ENCODE measurements at regions not wholly inside any gene's neighbourhood (a gene's known extent, or its start where the extent isn't known, plus 50 kb on each side); places are given as distances from the start of the nearest gene placed in this dataset.

GRCh38 chr14:43803076-43803689 is 703.9 kb downstream of the FSCB start:
- TF ChIP-seq PATZ1 (CRISPR knock-in tag; IDR thresholded peaks at IDR 0.05; ENCODE audit: borderline replicate concordance) (no peak), RARB (CRISPR knock-in tag; IDR thresholded peaks at IDR 0.05) (no peak), ZNF70 (CRISPR knock-in tag; IDR thresholded peaks at IDR 0.05) (no peak), CSRNP3 (CRISPR knock-in tag; IDR thresholded peaks at IDR 0.05) (no peak), POU6F1 (CRISPR knock-in tag; IDR thresholded peaks at IDR 0.05; ENCODE audit: borderline replicate concordance, low read depth) (no peak), GLIS3 (CRISPR knock-in tag; IDR thresholded peaks at IDR 0.05) (no peak), ZFP30 (CRISPR knock-in tag; IDR thresholded peaks at IDR 0.05) (no peak), SNAI2 (CRISPR knock-in tag; IDR thresholded peaks at IDR 0.05) (no peak), CREB5 (CRISPR knock-in tag; IDR thresholded peaks at IDR 0.05; ENCODE audit: low read depth) (no peak), TCF4 (CRISPR knock-in tag; IDR thresholded peaks at IDR 0.05; ENCODE audit: borderline replicate concordance) (no peak), ARNTL (CRISPR knock-in tag; IDR thresholded peaks at IDR 0.05; ENCODE audit: borderline replicate concordance, low read depth) (no peak)
- no peak for ATAC-seq

- no peak for ATAC-seq
- no peak for TF ChIP-seq POU6F1 (CRISPR knock-in tag; IDR thresholded peaks at IDR 0.05; ENCODE audit: borderline replicate concordance, low read depth)
- TF ChIP-seq GLIS3 (CRISPR knock-in tag; IDR thresholded peaks at IDR 0.05), result no peak
- no peak for TF ChIP-seq TSHZ2 (CRISPR knock-in tag; IDR thresholded peaks at IDR 0.05)
- no peak for TF ChIP-seq TCF4 (CRISPR knock-in tag; IDR thresholded peaks at IDR 0.05; ENCODE audit: borderline replicate concordance)
- TF ChIP-seq BACH2 (CRISPR knock-in tag; IDR thresholded peaks at IDR 0.05; ENCODE audit: borderline replicate concordance), result no peak
- no peak for TF ChIP-seq ZNF70 (CRISPR knock-in tag; IDR thresholded peaks at IDR 0.05)
- TF ChIP-seq CSRNP3 (CRISPR knock-in tag; IDR thresholded peaks at IDR 0.05), result no peak
- no peak for TF ChIP-seq ARNTL (CRISPR knock-in tag; IDR thresholded peaks at IDR 0.05; ENCODE audit: borderline replicate concordance, low read depth)
- no peak for TF ChIP-seq CSDC2 (CRISPR knock-in tag; IDR thresholded peaks at IDR 0.05)
- TF ChIP-seq RARB (CRISPR knock-in tag; IDR thresholded peaks at IDR 0.05), result no peak
- TF ChIP-seq PATZ1 (CRISPR knock-in tag; IDR thresholded peaks at IDR 0.05; ENCODE audit: borderline replicate concordance), result no peak
Observed at GRCh38 chr14:43795600-43796228, 711.4 kb downstream of the FSCB start.
